ENCODE measurements at regions not wholly inside any gene's neighbourhood (a gene's known extent, or its start where the extent isn't known, plus 50 kb on each side); places are given as distances from the start of the nearest gene placed in this dataset.

DNA sequence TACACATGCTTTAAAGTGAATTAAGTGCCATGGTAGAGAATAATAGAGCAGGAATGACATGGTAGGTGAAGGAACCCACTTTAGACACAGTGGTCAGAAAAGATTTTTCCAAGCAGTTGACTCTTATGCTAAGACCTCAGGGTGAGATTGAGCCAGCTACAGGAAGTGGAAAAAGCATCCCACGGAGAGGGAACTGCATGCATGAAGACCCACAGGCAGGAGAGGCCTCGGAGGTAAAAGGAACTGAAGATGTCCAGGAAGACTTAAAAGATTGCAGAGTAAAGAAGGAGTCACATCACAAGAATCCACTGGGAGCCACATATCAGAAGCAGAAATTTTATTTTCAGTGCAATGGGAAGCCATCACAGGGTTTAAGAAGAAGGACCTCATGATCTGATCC is 499.2 kb upstream of the FAM98A start:
- intact Hi-C loops (cut with DNase I): loop anchor here (5.0 kb wide), 1 partner anchor 1314 kb away; no protein-coding TSS in a partner anchor

DNA sequence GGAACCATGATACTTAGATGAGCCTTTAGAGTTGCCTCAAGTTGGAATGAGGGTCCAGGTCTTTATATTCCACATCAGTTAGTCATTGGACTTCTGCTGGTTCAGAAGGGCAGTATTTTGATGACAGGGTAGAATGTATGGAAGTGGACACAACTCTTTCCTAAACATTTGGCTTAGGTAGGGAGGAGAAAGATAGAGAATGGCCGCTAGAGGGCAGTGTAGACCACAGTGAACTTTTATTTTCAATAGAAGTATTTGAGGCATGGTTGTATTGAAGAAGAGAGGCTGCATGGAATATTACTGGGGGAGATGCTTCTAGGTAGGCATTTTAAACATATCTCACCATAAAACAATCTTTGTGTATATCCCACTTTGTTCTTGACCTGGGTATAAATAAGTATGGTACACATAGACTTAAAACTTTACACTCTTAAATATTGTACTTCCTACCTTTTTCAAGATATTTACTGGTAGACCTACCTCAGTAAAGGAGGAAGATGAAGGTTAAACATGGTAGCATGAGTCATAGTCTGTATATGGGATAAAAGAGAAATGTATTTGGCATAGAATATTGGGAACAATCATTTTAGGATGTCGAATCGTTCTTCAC is 497.6 kb upstream of the FAM98A start:
- no peak for DNase-seq (ENCODE audit: low spot score)
- intact Hi-C loops (cut with DNase I): loop anchor here (5.0 kb wide), 1 partner anchor 1316 kb away; no protein-coding TSS in a partner anchor

More for the DNA sequence above, 499.2 kb upstream of the FAM98A start:
- no peak for DNase-seq (ENCODE audit: low spot score)

DNA sequence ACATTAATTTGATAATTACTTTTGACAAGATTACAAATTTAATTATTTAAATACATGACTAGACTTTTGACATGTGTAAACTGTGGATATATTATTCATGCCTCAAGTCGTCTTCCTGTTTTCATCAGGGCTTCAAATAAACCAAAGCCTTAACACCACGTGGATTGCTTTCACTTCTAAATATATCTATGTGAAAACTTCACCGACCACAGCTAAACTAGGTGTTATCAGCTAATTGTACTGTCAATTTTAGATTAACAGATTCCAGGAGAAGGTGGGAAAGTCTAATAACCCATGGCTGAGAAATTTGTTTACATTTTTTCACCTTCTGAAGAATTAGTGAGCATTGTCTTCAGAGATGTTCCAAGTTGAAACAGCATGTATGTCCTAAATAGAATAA is 494.7 kb upstream of the FAM98A start:
- no peak for DNase-seq (ENCODE audit: low spot score)
- intact Hi-C loops (cut with DNase I): no loop called here

DNA sequence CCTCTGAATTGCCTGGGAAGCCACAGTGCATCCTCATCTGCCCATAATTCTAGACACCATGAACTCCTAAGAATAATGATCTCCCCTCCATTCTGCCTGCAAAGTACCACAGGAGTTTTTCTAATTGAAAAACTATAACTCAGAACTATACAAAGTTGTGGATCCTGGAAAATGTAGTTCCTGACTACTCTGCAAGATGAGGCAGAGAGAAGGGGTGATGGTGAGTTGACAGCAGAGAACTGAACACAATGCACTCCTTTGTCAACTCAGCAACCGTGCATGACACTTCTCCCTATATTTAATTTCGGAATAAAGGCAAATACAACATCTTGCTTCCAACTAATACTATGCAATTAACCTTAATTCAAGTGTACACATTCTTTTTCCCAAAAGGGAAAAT is 471.1 kb upstream of the FAM98A start:
- intact Hi-C loops (cut with DNase I): no loop called here
- DNase-seq (ENCODE audit: low spot score): no peak

DNA sequence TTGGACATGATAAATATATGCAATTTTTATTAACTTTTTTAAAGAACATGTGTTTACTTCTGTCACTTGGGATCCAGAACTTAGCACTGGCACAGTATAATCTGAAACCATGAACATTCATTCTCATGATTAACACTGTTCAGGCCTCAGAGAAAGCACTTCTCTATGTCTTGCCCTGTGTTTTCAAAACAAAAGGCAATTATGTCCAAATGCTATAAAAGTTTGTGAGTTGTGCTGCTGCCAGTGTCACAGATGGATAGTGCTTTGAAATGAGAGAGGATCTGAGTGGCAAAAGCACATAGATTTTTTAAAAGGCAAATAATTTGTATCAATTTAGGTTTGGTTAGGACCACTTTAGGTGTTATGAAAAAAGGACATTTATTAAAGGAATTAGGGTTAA is 470.5 kb upstream of the FAM98A start:
- intact Hi-C loops (cut with DNase I): no loop called here
- DNase-seq (ENCODE audit: low spot score): no peak

DNA sequence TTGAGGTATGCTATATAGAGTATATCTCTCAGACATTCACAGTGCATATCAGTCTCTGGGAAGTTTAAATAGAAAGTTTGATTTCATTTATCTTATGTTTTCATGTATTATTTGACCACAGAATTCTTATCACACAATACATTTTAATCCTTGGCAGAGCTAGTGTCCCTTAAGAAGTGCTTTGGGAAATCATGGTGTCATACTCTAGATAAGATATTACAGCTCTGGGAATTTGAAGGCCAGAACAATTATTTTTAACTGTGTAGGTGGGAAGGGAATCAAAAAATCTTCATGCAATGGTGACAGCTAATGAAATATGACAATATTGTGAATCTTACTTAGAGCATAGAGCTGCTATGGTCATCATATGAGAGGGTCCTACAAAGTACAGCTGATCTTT is 451.3 kb upstream of the FAM98A start:
- intact Hi-C loops (cut with DNase I): no loop called here
- no peak for DNase-seq (ENCODE audit: low spot score)

DNA sequence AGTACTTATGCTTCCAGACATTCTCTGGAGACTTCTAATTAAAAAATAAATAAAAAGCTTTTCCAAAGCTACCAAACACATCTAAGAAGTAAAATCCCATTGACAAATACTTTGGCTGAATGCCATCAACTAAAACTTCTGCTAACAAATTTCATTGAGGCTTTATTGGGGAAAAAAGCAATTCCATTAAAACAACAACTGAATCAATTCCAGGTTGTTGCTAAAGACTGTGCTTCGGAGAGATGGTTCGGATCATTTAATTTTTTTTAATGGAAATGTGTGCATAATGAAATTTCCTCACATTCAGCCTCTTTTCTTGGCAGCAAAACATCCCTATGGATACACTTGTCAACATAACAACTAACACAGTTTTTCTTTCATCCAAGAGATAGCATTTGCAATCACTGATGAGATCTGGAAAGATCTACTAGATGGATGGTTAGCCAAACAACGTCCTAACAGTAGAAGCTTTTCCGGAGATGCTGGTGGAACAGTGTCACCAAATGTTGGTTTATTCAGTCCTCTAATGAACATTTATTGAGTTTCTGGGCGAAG is 446.1 kb upstream of the FAM98A start:
- intact Hi-C loops (cut with DNase I): no loop called here
- DNase-seq (ENCODE audit: low spot score): no peak

DNA sequence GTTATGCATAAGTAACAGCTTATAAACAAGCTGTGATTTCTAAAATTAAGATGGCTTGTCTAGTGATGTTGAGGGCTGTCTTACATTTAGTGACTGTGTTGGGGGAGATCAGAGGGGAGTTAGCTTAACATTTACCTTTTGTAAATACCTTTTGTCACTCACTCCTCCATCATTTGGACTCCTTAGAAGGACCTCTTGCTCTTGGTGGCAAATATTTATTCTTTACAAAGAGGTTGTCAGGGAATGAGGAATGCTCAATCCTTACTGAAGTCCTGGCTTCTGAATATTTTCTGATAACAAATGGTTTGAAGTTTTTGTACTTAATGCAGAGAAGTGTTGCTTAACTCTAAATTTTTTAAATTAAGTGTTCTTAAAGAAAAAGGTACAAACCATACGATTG is 438.8 kb upstream of the FAM98A start:
- intact Hi-C loops (cut with DNase I): no loop called here
- DNase-seq (ENCODE audit: low spot score): no peak

DNA sequence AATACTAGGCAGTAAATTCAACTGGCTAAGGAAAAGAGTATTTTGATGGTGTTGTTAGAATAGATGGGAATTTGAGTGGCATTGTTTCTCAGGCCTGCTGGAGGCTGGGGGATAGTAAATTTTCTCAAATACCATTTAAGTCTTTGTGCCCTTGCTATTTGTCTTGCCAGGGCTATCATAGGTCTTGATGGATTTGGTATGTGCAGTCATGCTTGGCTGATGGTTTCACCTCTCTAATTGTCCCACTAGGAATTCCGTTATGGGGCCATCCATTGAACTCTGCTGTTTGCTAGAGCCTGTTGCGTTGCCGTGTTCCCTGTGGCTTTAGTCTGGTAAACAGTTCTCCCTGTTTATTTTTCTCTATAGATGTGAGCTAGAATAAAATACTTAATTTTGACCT is 438.1 kb upstream of the FAM98A start:
- intact Hi-C loops (cut with DNase I): no loop called here
- DNase-seq (ENCODE audit: low spot score): no peak

DNA sequence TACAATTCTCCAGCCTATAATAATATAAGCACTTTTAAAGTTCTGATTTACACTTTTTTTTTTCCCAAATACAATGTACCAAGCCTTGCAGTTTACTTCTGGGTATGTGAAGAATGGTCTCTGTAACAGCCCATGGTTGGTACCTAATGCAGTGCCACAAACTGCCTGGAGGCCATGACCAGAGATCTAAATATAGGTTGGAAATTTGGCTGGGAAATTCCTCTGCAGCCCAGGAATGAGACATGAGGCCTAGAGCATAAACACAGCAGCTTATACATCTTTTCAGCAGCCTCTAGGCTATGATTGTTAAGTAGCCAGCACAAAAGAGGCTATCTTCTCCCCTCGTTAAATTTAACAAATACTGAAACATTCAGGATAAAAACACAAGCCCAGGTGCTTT is 432.0 kb upstream of the FAM98A start:
- DNase-seq (ENCODE audit: low spot score): no peak
- intact Hi-C loops (cut with DNase I): no loop called here

DNA sequence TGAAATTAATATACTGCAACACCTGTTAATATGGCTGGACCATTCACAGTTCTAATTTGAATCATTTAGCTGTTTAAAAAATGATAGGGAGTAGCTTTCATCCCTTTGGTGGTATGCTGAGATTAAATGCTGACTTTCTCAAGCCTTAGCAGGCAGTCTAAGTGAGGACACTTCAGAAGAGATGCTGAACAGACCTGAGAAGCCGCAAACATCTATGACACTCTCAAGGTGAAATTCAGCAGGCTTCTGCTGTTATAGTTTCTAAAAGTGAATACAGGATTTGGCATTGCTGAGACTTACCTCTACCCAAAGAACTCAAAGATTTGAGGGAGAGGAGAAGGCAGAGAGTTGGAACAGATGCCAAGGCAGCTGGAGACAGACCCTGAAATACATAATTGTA is 431.2 kb upstream of the FAM98A start:
- intact Hi-C loops (cut with DNase I): no loop called here
- no peak for DNase-seq (ENCODE audit: low spot score)

DNA sequence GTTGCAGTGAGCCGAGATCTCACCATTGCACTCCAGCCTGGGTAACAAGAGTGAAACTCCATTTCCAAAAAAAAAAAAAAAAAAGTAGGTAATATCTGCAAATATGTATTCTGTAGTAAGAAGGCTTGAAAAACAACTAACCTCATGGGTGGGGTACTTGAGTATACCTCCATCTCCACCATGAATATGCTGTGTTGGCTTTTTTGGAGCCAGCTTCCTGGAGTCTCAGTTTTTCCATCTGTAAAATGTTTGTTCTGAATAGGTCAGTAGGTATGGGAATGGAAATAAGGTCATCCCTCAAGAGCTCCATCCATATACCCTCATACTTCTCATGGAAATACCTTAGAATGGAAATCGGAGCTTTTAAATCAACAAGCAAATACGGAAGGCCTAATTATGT is 430.0 kb upstream of the FAM98A start:
- DNase-seq (ENCODE audit: low spot score): no peak
- intact Hi-C loops (cut with DNase I): no loop called here

DNA sequence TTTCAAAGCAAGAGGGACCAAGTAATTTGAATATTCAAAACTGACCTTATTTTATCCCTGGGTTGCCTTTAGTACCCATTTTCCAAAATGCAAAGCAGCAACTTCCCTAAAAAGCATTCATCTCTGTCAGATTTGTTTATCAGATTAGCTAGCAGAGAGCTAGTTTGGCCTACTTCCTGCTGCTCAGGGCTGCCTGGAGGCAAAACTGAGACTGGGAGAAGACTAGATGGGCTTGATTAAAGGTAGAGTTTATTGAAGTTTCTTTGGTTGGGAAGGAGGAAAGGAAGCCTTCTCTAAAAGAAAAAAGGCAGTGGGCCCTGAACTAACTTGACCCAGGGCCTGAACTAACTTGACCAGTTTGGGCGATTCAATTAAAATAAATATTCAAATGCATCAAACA is 426.1 kb upstream of the FAM98A start:
- no peak for DNase-seq (ENCODE audit: low spot score)
- intact Hi-C loops (cut with DNase I): no loop called here

DNA sequence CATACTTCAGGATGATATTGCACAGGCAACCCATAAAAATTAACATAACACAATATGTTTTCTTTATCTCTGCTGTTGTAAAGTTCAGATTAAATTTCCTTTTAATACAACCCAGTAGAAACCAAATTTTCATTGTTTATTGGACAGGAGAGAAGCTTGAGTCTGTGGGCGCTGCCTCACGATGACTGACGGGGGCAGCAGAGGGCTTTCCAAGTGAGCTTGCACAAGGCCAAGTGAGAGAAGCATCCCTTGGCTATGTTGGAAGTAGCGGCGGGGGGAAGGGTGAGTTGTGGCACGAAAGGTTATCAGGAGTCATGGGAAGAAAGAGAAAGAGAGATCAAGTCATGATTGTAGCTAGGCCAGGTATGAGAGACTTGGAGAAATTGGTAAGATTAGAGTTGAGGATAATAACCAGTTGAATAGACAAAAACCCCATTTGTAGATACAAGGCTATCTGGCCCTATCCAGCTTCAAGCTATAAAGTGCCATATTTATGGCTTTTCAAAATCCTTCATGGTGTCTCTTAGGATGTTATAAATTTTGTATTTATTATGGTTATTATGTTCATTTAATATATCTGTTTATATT is 413.7 kb upstream of the FAM98A start:
- DNase-seq (ENCODE audit: low spot score): no peak
- intact Hi-C loops (cut with DNase I): no loop called here

DNA sequence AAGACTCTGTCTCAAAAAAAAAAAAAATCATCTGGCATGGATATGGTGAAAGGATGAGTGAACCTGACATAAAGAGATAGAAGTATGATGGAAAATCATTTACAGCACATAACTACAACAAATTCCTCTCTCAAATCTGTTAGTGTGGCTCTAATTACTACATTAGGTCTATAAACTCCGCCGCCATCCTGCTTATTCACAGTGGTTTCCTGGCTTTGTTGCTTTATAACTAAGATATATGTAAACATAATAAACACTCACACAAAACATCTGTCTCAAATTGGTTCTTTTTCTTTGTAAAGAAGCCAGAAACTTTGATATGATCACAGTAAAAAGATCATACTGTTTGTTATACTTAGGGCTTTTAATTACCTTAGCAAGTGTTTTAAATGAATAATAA is 412.6 kb upstream of the FAM98A start:
- DNase-seq (ENCODE audit: low spot score): no peak
- intact Hi-C loops (cut with DNase I): no loop called here

DNA sequence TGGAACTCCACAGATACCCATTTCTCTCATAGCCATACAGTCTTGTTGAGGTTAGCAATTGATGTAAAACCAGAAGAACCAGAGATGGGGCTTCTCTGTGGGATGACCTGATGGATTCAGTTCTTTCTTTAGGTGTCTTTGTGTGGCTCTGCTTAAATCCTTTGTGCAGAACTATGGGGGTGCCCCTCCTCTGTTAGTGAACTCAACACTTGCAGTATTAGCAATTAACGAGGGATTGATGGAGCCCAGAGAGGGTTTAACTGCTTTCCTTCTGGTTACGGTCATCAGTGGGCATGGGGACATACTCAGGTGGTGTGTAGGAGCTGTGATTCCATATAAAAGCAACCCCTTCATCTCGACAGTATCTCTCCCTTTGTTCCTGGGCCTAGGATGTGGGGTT is 406.8 kb upstream of the FAM98A start:
- intact Hi-C loops (cut with DNase I): no loop called here
- no peak for DNase-seq (ENCODE audit: low spot score)

DNA sequence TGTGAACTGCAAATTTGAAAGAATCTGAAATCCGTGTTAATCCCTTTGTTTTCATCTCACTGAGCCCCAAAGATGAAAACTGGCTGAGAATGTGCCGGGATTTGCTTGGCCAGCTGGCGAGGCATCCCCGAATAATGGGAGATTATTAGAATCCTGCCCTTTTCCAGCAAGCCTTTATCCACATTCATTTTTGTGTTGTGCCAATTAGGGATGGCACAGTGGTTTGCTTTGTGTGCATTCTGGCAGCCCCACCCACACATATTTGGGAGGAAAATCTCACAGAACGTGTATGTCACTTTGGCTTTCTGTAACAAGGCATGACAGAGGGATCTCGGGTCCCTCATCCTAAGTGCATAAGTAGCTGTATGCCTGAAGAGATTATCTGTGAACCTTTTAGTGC is 405.8 kb upstream of the FAM98A start:
- intact Hi-C loops (cut with DNase I): no loop called here
- DNase-seq (ENCODE audit: low spot score): no peak

DNA sequence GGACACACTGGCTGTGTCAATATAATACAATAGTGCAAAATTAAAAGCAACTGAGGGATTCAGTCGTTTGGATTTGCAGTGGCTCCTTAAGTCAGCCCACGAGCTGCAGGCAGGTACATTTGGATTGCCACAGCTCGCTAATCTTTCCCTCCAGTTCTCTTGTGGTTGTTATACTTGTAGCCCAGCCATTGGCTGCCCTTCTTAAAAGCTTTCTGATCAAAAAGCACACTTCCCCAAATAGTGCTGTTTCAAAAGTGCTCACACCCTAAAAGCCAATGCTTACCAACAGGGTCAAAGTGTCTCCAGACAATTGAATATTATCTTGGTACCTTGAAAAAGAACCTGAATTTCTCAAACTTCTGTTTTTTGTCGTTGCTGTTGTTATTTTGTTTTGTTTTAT is 404.7 kb upstream of the FAM98A start:
- no peak for DNase-seq (ENCODE audit: low spot score)
- intact Hi-C loops (cut with DNase I): no loop called here

DNA sequence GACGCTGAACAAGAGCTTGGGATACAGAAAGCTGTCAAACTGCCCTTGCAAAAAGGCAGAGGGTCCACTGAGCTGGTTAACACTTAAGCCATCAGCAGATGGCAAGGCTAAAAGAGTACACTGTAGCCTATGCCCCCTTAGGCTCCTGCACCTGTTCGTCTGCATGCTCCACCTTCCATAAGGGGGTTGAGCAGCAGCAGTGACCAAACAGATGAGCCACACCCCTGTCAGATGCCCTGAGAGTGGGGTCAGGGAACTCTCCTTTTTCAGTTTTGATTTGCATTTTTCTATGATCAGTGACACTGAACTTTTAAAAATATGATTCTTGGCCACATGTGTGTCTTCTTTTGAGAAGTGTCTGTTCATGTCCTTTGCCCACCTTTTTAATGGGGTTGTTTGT is 402.5 kb upstream of the FAM98A start:
- DNase-seq (ENCODE audit: low spot score): no peak
- intact Hi-C loops (cut with DNase I): no loop called here

DNA sequence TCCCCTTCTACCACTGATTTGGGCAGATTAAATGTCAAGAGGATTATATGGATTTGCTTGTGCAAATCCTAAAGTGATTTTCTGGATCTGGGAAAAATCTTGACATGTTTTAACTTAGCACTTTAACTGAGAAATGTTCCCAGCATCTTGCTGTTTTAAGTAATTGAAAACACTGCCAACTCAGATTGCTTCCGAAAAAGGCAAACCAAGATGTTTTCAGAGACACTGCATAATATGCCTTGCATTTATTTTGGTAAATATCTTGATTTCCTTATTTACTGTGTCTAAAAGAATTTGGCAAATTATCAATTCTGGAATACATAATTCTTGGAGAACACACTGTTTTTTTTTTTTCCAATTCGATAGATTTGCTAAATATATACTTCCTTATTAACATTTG is 385.0 kb upstream of the FAM98A start:
- no peak for DNase-seq (ENCODE audit: low spot score)

DNA sequence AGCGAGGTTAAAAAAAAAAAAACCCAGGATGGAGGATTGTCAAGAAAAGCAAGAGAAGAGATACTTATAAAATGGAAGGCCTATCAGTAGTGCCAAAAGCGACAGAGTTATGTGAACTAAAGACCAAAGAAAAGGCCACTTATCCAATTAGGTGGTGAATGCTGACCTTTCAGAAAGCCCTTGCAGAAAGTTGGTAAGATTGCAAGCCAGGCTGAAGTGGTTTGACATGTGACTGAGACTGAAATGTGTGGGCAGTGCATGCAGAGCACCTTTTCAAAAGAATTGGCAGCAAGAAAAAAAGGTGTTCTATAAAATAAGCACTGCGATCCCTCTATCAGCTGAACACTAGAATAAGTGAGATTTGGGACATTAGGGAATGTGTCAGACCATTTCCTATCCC is 379.4 kb upstream of the FAM98A start:
- DNase-seq (ENCODE audit: low spot score): no peak
- intact Hi-C loops (cut with DNase I): no loop called here

More for the DNA sequence above, 385.0 kb upstream of the FAM98A start:
- intact Hi-C loops (cut with DNase I): no loop called here

DNA sequence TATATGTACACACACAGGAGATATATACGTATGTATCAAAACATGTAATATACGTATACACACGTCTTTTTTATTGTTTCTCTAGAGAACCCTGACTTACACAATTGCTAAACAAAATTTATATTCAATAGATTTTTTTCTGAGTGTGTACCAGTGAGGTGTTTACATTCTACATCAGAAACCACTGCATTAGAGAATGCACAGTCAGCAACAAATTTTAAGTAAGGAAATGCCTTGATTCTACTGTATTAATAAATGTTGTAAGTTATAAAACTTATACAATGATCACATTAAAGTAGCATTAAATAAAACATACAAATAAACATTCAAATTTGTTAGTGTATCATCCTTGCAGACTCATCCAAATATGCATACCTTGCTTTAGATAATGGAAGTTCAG is 376.4 kb upstream of the FAM98A start:
- no peak for DNase-seq (ENCODE audit: low spot score)
- intact Hi-C loops (cut with DNase I): no loop called here

Measured in cardiac septum (tissue), 1 donor.